K562 (cell line): ENCODE measurements at regions not wholly inside any gene's neighbourhood (a gene's known extent, or its start where the extent isn't known, plus 50 kb on each side); places are given as distances from the start of the nearest gene placed in this dataset.

Experiments used
- CBX1 ChIP-seq: sonication (generic); IDR thresholded peaks from 2 replicates; pipeline ENCODE4 v1.6.1; 2016; ENCODE audit warnings: antibody characterized with exemption, low read depth, mild to moderate bottlenecking
- COPS2 ChIP-seq: fragments of 450-650 bp; conservative IDR thresholded peaks from 2 replicates; pipeline ENCODE4 v1.6.1; 2016; ENCODE audit warnings: mild to moderate bottlenecking, moderate library complexity
- CTCF ChIP-seq, 3 experiments: IDR thresholded peaks in 2 of 3; conservative IDR thresholded peaks in 1 of 3; 2 replicates each; pipeline ENCODE4 v1.5.1; 2011 to 2012; ENCODE audit warnings: low read length in 3 of 3, mild to moderate bottlenecking in 3 of 3, control low read depth in 2 of 3, improper control_type of control experiment in 1 of 3, inconsistent platforms in 1 of 3, low read depth in 1 of 3, mixed read lengths in 1 of 3, moderate library complexity in 1 of 3; ENCODE audit not compliant: insufficient read depth in 2 of 3
- DPF2 ChIP-seq: fragments of 450-650 bp; IDR thresholded peaks from 2 replicates; pipeline ENCODE4 v1.6.1; 2016
- POLR2AphosphoS5 ChIP-seq: IDR thresholded peaks from 2 replicates; pipeline ENCODE4 v1.6.1; 2011; ENCODE audit warnings: mild to moderate bottlenecking, low read depth, low read length, moderate library complexity; ENCODE audit not compliant: control insufficient read depth, insufficient read depth
- SETDB1 ChIP-seq: IDR thresholded peaks from one replicate; pipeline ENCODE4 v1.6.1; 2012; ENCODE audit warnings: low read length, control low read depth, inconsistent platforms
- TAF15 ChIP-seq: fragments of 200-400 bp; formaldehyde crosslinking; IDR thresholded peaks from 2 replicates; pipeline ENCODE4 v1.6.1; 2017; ENCODE audit warnings: mild to moderate bottlenecking, low read depth, low read length, moderate library complexity
- TBL1XR1 ChIP-seq, 2 experiments: IDR thresholded peaks; 2 replicates each; pipeline ENCODE4 v1.6.1; 2012; ENCODE audit warnings: improper control_type of control experiment in 2 of 2, low read length in 2 of 2, mild to moderate bottlenecking in 1 of 2
- ZNF609 ChIP-seq: sonication (generic); formaldehyde crosslinking; IDR thresholded peaks from 2 replicates; pipeline ENCODE4 v1.8.1; 2023; ENCODE audit warnings: missing genetic modification reagents, mild to moderate bottlenecking, borderline replicate concordance

GRCh38 chr10:57599440-57599839 lies 668.3 kb downstream of the IPMK start:
- TF ChIP-seq COPS2: no peak
- TF ChIP-seq ZNF609: no peak
- no peak for TF ChIP-seq CBX1
- no peak for TF ChIP-seq POLR2AphosphoS5
- TF ChIP-seq CTCF (IDR thresholded peaks at IDR 0.05 in 2 of 3, conservative IDR thresholded peaks at IDR 0.05 in 1 of 3; ENCODE audit: insufficient read depth in 2 of 3, low read depth in 1 of 3, low read length in 3 of 3): no peak
- TF ChIP-seq SETDB1: no peak
- TF ChIP-seq DPF2: no peak
- no peak for TF ChIP-seq TBL1XR1 (IDR thresholded peaks at IDR 0.05; ENCODE audit: low read length in 2 of 2)
- TF ChIP-seq TAF15: no peak
